ENCODE measurements at regions not wholly inside any gene's neighbourhood (a gene's known extent, or its start where the extent isn't known, plus 50 kb on each side); places are given as distances from the start of the nearest gene placed in this dataset.

- TF ChIP-seq CTCF (IDR thresholded peaks at IDR 0.05) (no peak), POLR2A (IDR thresholded peaks at IDR 0.05) (no peak)
- Histone ChIP-seq H3K27me3 (no peaks in the 10 kb centered on the region), H3K4me3 (no peak overlapping the region), H3K36me3 (no peaks in the 10 kb centered on the region), H3K9me3 (no peaks in the 10 kb centered on the region), H3K27ac (no peak overlapping the region), H3K4me1 (no peaks in the 10 kb centered on the region)
- DNase-seq (no peak), ATAC-seq (no peak)
- WGBS (ENCODE audit: insufficient coverage, low coverage, low lambda C conversion rate, missing lambda C conversion rate): 49% methylated on average over 4 of the region's 4 CpGs
- intact Hi-C loops (cut with DNase I): no loop called here
These were observed 93.2 kb upstream of the OSMR start for GRCh38 chr5:38752622-38753021.

DNA sequence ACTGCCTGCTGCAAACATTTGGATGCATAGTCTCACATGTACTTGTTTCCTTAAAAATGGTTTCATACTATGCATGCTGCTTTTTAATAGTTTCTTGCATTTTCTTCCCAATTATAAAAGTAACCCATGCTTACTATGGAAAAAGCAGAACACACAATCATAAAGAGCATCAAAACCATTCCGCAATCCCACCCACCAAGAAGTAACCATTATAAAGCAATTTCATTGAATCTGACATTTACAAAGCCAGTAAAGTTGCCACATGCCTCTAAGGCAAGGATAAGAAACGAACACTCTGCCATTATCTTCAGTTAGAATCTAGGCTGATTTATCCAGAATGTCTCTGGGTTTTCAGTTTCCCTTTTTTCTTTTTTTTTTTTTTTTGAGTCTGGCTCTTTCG, 92.7 kb upstream of the OSMR start:
- Histone ChIP-seq H3K4me3 (no peak overlapping the region), H3K4me1 (no peaks in the 10 kb centered on the region), H3K36me3 (no peaks in the 10 kb centered on the region), H3K27me3 (no peaks in the 10 kb centered on the region), H3K9me3 (no peaks in the 10 kb centered on the region), H3K27ac (no peak overlapping the region)
- intact Hi-C loops (cut with DNase I): no loop called here
- TF ChIP-seq POLR2A (IDR thresholded peaks at IDR 0.05): no peak
- DNase-seq: no peak
- no peak for ATAC-seq
- WGBS (ENCODE audit: insufficient coverage, low coverage, low lambda C conversion rate, missing lambda C conversion rate): 62% methylated on average over 2 of the region's 3 CpGs

DNA sequence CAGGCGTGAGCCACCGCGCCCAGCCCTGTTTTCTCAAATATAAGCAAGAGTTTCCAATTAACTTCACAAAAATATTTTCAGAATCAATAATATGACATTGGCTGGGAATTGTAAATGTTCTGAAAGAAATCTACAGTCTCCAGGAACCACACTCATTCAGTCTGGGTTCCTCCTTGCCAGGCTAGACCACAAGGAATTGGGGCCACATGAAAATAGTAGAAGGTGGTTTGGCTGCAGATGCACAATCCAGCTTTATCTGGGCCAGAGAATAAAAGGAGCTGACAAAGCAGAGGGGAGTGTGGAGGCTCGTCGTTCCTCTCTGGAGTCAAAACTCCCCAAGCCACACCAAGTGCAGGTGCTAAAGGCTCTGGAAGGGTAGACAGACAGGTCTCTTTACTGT, 92.0 kb upstream of the OSMR start:
- Histone ChIP-seq H3K27ac (no peak overlapping the region), H3K4me3 (no peak overlapping the region), H3K4me1 (no peaks in the 10 kb centered on the region), H3K36me3 (no peaks in the 10 kb centered on the region), H3K9me3 (no peaks in the 10 kb centered on the region), H3K27me3 (no peaks in the 10 kb centered on the region)
- WGBS (ENCODE audit: insufficient coverage, low coverage, low lambda C conversion rate, missing lambda C conversion rate): 45% methylated on average over 5 of the region's 5 CpGs
- no peak for DNase-seq
- intact Hi-C loops (cut with DNase I): no loop called here
- no peak for ATAC-seq
- no peak for TF ChIP-seq POLR2A (IDR thresholded peaks at IDR 0.05)
- no peak for TF ChIP-seq CTCF (IDR thresholded peaks at IDR 0.05)

GRCh38 chr5:38755181-38755580, 90.6 kb upstream of the OSMR start:
- Histone ChIP-seq H3K36me3 (no peaks in the 10 kb centered on the region), H3K4me3 (no peak overlapping the region), H3K27ac (no peak overlapping the region), H3K9me3 (no peaks in the 10 kb centered on the region), H3K27me3 (no peaks in the 10 kb centered on the region), H3K4me1 (no peaks in the 10 kb centered on the region)
- TF ChIP-seq CTCF (IDR thresholded peaks at IDR 0.05): no peak
- no peak for TF ChIP-seq POLR2A (IDR thresholded peaks at IDR 0.05)
- intact Hi-C loops (cut with DNase I): no loop called here
- DNase-seq (no peak), ATAC-seq (no peak)
- 64% methylated on average over 2 of the region's 2 CpGs for WGBS (ENCODE audit: insufficient coverage, low coverage, low lambda C conversion rate, missing lambda C conversion rate)

DNA sequence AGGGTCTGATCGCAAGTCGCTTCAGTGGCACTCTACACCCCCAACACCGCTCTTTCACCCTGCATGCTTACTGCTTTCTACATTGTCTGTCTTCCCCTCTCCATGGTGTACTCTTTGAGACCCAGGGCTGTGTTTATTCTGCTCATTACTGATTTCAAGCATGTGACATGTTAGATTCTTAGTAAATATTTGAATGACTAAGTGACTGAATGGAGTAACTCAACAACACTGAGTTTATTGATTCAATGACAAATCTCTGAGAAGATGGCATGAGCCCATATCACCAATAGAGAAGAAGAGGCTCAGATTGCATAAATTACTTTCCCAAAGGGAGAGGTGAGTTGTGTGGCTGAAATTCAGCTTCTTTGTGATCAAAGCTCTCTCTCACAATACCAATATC, 89.7 kb upstream of the OSMR start:
- H3K9me3 ChIP-seq: no peaks in the 10 kb centered on the region
- H3K27me3 ChIP-seq: no peaks in the 10 kb centered on the region
- TF ChIP-seq POLR2A (IDR thresholded peaks at IDR 0.05): no peak
- no peak for TF ChIP-seq CTCF (IDR thresholded peaks at IDR 0.05)
- no peak for DNase-seq
- no peaks in the 10 kb centered on the region for H3K4me1 ChIP-seq
- H3K36me3 ChIP-seq: no peaks in the 10 kb centered on the region
- no peak for ATAC-seq
- WGBS (ENCODE audit: insufficient coverage, low coverage, low lambda C conversion rate, missing lambda C conversion rate): 100% methylated on average over 1 of the region's 3 CpGs
- no peak overlapping the region for H3K27ac ChIP-seq
- no peak overlapping the region for H3K4me3 ChIP-seq
- intact Hi-C loops (cut with DNase I): no loop called here

Measured in right lobe of liver (tissue), 6 donors.